ENCODE measurements at regions not wholly inside any gene's neighbourhood (a gene's known extent, or its start where the extent isn't known, plus 50 kb on each side); places are given as distances from the start of the nearest gene placed in this dataset.

DNA sequence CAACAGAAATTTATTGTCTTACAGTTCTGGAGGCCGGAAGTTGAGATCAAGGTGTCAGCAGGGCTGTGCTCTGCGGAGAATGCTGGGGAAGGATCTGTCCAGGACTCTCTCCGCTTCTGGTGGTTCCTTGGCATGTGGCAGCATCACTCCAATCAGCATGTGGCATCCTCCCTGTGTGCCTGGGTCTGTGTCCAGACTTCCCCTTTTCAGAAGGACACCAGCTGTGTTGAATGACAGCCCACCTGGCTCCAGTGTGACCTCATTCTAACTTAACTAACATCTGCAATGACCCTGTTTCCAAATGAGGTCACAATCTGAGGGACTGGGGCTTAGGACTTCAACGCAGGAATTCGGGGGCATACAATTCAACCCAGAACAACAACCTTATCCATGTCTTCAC lies 141.9 kb downstream of the BMS1 start:
- TF ChIP-seq, protein P1, sequence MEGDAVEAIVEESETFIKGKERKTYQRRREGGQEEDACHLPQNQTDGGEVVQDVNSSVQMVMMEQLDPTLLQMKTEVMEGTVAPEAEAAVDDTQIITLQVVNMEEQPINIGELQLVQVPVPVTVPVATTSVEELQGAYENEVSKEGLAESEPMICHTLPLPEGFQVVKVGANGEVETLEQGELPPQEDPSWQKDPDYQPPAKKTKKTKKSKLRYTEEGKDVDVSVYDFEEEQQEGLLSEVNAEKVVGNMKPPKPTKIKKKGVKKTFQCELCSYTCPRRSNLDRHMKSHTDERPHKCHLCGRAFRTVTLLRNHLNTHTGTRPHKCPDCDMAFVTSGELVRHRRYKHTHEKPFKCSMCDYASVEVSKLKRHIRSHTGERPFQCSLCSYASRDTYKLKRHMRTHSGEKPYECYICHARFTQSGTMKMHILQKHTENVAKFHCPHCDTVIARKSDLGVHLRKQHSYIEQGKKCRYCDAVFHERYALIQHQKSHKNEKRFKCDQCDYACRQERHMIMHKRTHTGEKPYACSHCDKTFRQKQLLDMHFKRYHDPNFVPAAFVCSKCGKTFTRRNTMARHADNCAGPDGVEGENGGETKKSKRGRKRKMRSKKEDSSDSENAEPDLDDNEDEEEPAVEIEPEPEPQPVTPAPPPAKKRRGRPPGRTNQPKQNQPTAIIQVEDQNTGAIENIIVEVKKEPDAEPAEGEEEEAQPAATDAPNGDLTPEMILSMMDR (IDR thresholded peaks at IDR 0.05; ENCODE audit: low read depth, low read length): no peak
- no peak for TF ChIP-seq POLR2A (IDR thresholded peaks at IDR 0.05; ENCODE audit: extremely low read depth, insufficient read length)
- TF ChIP-seq MYC (IDR thresholded peaks at IDR 0.05; ENCODE audit: low read depth, low read length): no peak
- TF ChIP-seq, protein P2, sequence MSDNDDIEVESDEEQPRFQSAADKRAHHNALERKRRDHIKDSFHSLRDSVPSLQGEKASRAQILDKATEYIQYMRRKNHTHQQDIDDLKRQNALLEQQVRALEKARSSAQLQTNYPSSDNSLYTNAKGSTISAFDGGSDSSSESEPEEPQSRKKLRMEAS (IDR thresholded peaks at IDR 0.05; ENCODE audit: low read depth, low read length): no peak
- no peak overlapping the region for H3K4me3 ChIP-seq (ENCODE audit: low read depth, low read length)
- peak; percentile 63 for DNase-seq (ENCODE audit: low read depth)

DNA sequence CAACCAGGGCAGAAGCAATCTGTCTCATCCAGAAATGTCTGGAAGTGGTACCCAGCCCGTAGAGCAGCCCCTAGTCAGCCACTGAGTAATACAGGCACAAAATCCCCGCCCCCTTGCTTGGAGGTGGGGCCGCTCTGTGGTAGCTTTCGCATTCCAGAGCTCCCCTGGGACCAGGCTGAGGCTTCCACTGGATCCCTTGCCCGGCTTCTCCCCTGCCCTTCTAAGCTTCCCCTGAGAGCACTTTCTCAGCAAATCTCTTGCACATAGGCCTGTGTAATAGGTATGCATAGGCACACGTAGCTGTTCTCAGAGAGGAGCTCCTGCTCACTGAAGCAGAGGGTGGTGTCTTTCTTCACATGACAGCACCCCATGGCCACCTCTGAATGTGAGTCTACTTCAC lies 144.2 kb downstream of the BMS1 start:
- TF ChIP-seq, protein P1 (IDR thresholded peaks at IDR 0.05; ENCODE audit: low read depth, low read length): no peak
- TF ChIP-seq, protein P2 (IDR thresholded peaks at IDR 0.05; ENCODE audit: low read depth, low read length): no peak
- TF ChIP-seq POLR2A (IDR thresholded peaks at IDR 0.05; ENCODE audit: extremely low read depth, insufficient read length): no peak
- TF ChIP-seq MYC (IDR thresholded peaks at IDR 0.05; ENCODE audit: low read depth, low read length): no peak
- no peak overlapping the region for H3K4me3 ChIP-seq (ENCODE audit: low read depth, low read length)
- DNase-seq (ENCODE audit: low read depth): peak; percentile 72

DNA sequence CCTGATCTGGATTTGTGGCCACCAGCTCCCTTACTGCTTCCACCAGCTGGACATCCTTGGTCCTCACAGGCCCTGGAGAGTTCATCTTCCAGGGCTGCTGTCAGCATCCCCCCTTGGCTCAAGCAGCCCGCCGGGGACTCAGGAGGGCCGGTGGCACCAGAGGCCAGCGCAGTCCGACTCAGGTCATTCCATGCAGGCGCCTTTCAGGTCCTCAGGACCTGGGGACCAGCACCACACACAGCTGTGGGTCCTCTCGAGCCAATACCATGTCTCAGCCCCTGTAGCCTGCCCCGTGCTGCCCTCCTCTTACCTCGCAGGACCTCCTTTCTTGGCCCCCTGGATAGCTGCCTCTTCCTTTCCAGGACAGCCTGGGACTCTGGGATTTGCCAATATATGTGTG lies 145.5 kb downstream of the BMS1 start:
- DNase-seq (ENCODE audit: low read depth): no peak

DNA sequence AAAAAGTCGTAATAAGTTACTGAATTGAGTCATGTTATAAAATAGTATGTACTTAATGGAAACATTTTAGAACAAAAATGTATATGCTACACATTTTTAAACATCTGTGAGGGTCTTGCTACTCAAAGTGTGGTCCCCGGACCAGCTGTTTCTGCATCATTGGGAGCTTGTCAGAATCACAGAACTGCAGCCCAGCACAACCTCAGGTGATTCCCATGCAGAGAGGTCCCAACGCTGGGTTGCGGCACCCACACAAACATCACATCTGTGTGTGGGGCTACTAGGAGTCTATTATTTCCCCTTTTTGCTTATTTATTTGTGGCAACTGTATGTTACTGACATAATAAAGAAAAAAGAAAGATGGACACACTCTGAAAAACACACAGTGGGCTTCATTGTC lies 146.6 kb downstream of the BMS1 start:
- no peak for DNase-seq (ENCODE audit: low read depth)
- TF ChIP-seq POLR2A (IDR thresholded peaks at IDR 0.05; ENCODE audit: extremely low read depth, insufficient read length): no peak
- TF ChIP-seq, protein P2 (IDR thresholded peaks at IDR 0.05; ENCODE audit: low read depth, low read length): no peak
- TF ChIP-seq, protein P1 (IDR thresholded peaks at IDR 0.05; ENCODE audit: low read depth, low read length): no peak
- TF ChIP-seq MYC (IDR thresholded peaks at IDR 0.05; ENCODE audit: low read depth, low read length): no peak
- H3K4me3 ChIP-seq (ENCODE audit: low read depth, low read length): no peak overlapping the region

More for the DNA sequence above, 145.5 kb downstream of the BMS1 start:
- TF ChIP-seq POLR2A (IDR thresholded peaks at IDR 0.05; ENCODE audit: extremely low read depth, insufficient read length) (no peak), MYC (IDR thresholded peaks at IDR 0.05; ENCODE audit: low read depth, low read length) (no peak)
- TF ChIP-seq, protein P2 (IDR thresholded peaks at IDR 0.05; ENCODE audit: low read depth, low read length): no peak
- TF ChIP-seq, protein P1 (IDR thresholded peaks at IDR 0.05; ENCODE audit: low read depth, low read length): no peak
- H3K4me3 ChIP-seq (ENCODE audit: low read depth, low read length): no peak overlapping the region

DNA sequence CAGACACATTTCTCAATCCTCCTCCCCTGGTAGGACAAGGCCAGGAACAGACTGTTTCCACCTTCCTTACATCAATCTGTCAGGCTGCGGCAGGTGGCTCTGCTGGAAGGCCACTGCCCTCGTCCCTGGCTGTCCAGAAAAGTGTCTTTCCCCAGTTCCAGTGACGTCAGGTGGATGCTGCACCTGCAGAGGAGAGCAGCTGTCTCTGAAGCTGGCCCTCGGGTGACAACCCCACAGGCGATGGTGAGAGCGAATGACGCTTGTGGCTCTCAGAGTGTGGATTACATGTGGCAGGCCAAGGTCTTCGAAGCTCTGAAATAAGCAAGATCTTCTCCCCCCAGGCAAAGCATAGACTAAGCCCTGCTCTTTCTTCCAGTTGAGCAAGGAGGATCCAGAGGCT lies 146.9 kb upstream of the RET start:
- no peak for DNase-seq (ENCODE audit: low read depth)
- TF ChIP-seq, protein P1 (IDR thresholded peaks at IDR 0.05; ENCODE audit: low read depth, low read length): no peak
- TF ChIP-seq MYC (IDR thresholded peaks at IDR 0.05; ENCODE audit: low read depth, low read length) (no peak), POLR2A (IDR thresholded peaks at IDR 0.05; ENCODE audit: extremely low read depth, insufficient read length) (no peak)
- TF ChIP-seq, protein P2 (IDR thresholded peaks at IDR 0.05; ENCODE audit: low read depth, low read length): no peak
- H3K4me3 ChIP-seq (ENCODE audit: low read depth, low read length): no peak overlapping the region
